Suprapubic skin (tissue), 4 donors: ENCODE measurements at regions not wholly inside any gene's neighbourhood (a gene's known extent, or its start where the extent isn't known, plus 50 kb on each side); places are given as distances from the start of the nearest gene placed in this dataset.

Experiments used
- DNase-seq, 2 donors: peaks; one replicate each; pipeline ENCODE4 v3.0.0-alpha.2; 2019; ENCODE audit warnings: low spot score in 2 of 2
- H3K27ac ChIP-seq: fragments of 200-600 bp; sonication (generic); one replicate; pipeline ENCODE4 v1.5.1; 2019
- H3K27me3 ChIP-seq: fragments of 200-600 bp; sonication (generic); one replicate; pipeline ENCODE4 v1.5.1; 2019
- H3K36me3 ChIP-seq: fragments of 200-600 bp; sonication (generic); one replicate; pipeline ENCODE4 v1.5.1; 2019
- H3K4me1 ChIP-seq: fragments of 200-600 bp; sonication (generic); one replicate; pipeline ENCODE4 v1.5.1; 2019
- H3K4me3 ChIP-seq: fragments of 200-600 bp; sonication (generic); one replicate; pipeline ENCODE4 v1.5.1; 2019; ENCODE audit warnings: mild to moderate bottlenecking
- H3K9me3 ChIP-seq: fragments of 200-600 bp; sonication (generic); one replicate; pipeline ENCODE4 v1.5.1; 2019
- CTCF ChIP-seq, 2 donors: fragments of 200-600 bp in 1 of 2; fragments of 450-650 bp in 1 of 2; sonication (generic) in 1 of 2; IDR thresholded peaks; one replicate each; pipeline ENCODE4 v1.5.1; 2016 to 2019; ENCODE audit warnings: antibody characterized with exemption in 2 of 2, mild to moderate bottlenecking in 1 of 2, moderate library complexity in 1 of 2
- EP300 ChIP-seq: sonication (generic); formaldehyde crosslinking; IDR thresholded peaks from one replicate; pipeline ENCODE4 v1.6.1; 2017; ENCODE audit warnings: antibody characterized with exemption
- POLR2A ChIP-seq, 2 donors: fragments of 450-650 bp; IDR thresholded peaks; one replicate each; pipeline ENCODE4 v1.6.1; 2017; ENCODE audit warnings: antibody characterized with exemption in 2 of 2, mild to moderate bottlenecking in 2 of 2, moderate library complexity in 2 of 2
- POLR2AphosphoS5 ChIP-seq, 3 donors: sonication (generic); formaldehyde crosslinking; IDR thresholded peaks; one replicate each; pipeline ENCODE4 v1.6.1; 2017; ENCODE audit warnings: antibody characterized with exemption in 3 of 3
- WGBS: methylation state at CpG from one replicate; pipeline ENCODE4 v1.1.5; 2018; 5-methylcytosine and 5-hydroxymethylcytosine counted together

GRCh38 chr18:55018602-55019001 lies 59.3 kb upstream of the CCDC68 start:
- Histone ChIP-seq H3K27ac (no peak overlapping the region), H3K9me3 (no peaks in the 10 kb centered on the region), H3K4me3 (no peak overlapping the region), H3K27me3 (no peaks in the 10 kb centered on the region), H3K36me3 (no peaks in the 10 kb centered on the region), H3K4me1 (no peaks in the 10 kb centered on the region)
- DNase-seq: no peak
- TF ChIP-seq POLR2A (IDR thresholded peaks at IDR 0.05) (no peak), CTCF (IDR thresholded peaks at IDR 0.05) (no peak), EP300 (no peak), POLR2AphosphoS5 (IDR thresholded peaks at IDR 0.05) (no peak)

GRCh38 chr18:55014095-55014494 lies 54.8 kb upstream of the CCDC68 start:
- Histone ChIP-seq H3K27me3 (no peaks in the 10 kb centered on the region), H3K4me1 (no peaks in the 10 kb centered on the region), H3K36me3 (no peaks in the 10 kb centered on the region), H3K4me3 (no peak overlapping the region), H3K27ac (no peak overlapping the region), H3K9me3 (no peaks in the 10 kb centered on the region)
- WGBS: 79% methylated on average over 3 of the region's 3 CpGs
- TF ChIP-seq EP300 (no peak), POLR2A (IDR thresholded peaks at IDR 0.05) (no peak), CTCF (IDR thresholded peaks at IDR 0.05) (no peak), POLR2AphosphoS5 (IDR thresholded peaks at IDR 0.05) (no peak)
- no peak for DNase-seq

- TF ChIP-seq CTCF (IDR thresholded peaks at IDR 0.05): no peak
- TF ChIP-seq EP300: no peak
- no peak for TF ChIP-seq POLR2A (IDR thresholded peaks at IDR 0.05)
- no peak for TF ChIP-seq POLR2AphosphoS5 (IDR thresholded peaks at IDR 0.05)
- Histone ChIP-seq H3K36me3 (no peaks in the 10 kb centered on the region), H3K9me3 (no peaks in the 10 kb centered on the region), H3K27ac (no peak overlapping the region), H3K27me3 (no peaks in the 10 kb centered on the region), H3K4me1 (no peaks in the 10 kb centered on the region), H3K4me3 (no peak overlapping the region)
- DNase-seq: no peak
These were observed 54.4 kb upstream of the CCDC68 start for GRCh38 chr18:55013685-55014084.

- WGBS: 93% methylated on average over 3 of the region's 3 CpGs
These were observed 53.8 kb upstream of the CCDC68 start for GRCh38 chr18:55013086-55013485.

GRCh38 chr18:55012008-55012407 lies 52.7 kb upstream of the CCDC68 start:
- WGBS: 65% methylated on average over 7 of the region's 7 CpGs
- H3K4me3 ChIP-seq: no peak overlapping the region
- no peak for DNase-seq
- H3K27ac ChIP-seq: no peak overlapping the region
- no peaks in the 10 kb centered on the region for H3K9me3 ChIP-seq
- no peak for TF ChIP-seq CTCF (IDR thresholded peaks at IDR 0.05)
- TF ChIP-seq EP300: no peak
- TF ChIP-seq POLR2A (IDR thresholded peaks at IDR 0.05): no peak
- TF ChIP-seq POLR2AphosphoS5 (IDR thresholded peaks at IDR 0.05): no peak
- no peaks in the 10 kb centered on the region for H3K36me3 ChIP-seq
- no peaks in the 10 kb centered on the region for H3K4me1 ChIP-seq
- peaks cover under 1% of the 10 kb centered on the region for H3K27me3 ChIP-seq

More at GRCh38 chr18:55013086-55013485, 53.8 kb upstream of the CCDC68 start:
- Histone ChIP-seq H3K36me3 (no peaks in the 10 kb centered on the region), H3K9me3 (no peaks in the 10 kb centered on the region), H3K4me3 (no peak overlapping the region), H3K4me1 (no peaks in the 10 kb centered on the region), H3K27me3 (no peaks in the 10 kb centered on the region), H3K27ac (no peak overlapping the region)
- no peak for DNase-seq
- no peak for TF ChIP-seq EP300
- TF ChIP-seq CTCF (IDR thresholded peaks at IDR 0.05): no peak
- TF ChIP-seq POLR2AphosphoS5 (IDR thresholded peaks at IDR 0.05): no peak
- TF ChIP-seq POLR2A (IDR thresholded peaks at IDR 0.05): no peak
